PC-9 (cell line): ENCODE measurements at regions not wholly inside any gene's neighbourhood (a gene's known extent, or its start where the extent isn't known, plus 50 kb on each side); places are given as distances from the start of the nearest gene placed in this dataset.

Experiments
- BruUV-seq: library from RNA; stranded (reverse); fragments of 400-500 nt; replicated peaks from 2 replicates; lab custom pipeline; 2021; lab: Mats Ljungman, UMichigan
- CTCF ChIA-PET: fragments of 300-600 bp; sonication (Branson Sonifier 250); formaldehyde crosslinking; loops from one replicate; lab custom pipeline; 2022; ENCODE audit warnings: antibody characterized with exemption; lab: Charles Lee
- POLR2A ChIA-PET: fragments of 300-600 bp; sonication (Branson Sonifier 250); formaldehyde crosslinking; loops from one replicate; lab custom pipeline; 2022; ENCODE audit warnings: antibody characterized with exemption; ENCODE audit not compliant: unreplicated experiment; lab: Charles Lee
- DNase-seq, 2 experiments: peaks; one replicate each; pipeline versions ENCODE4 v3.0.0 to v3.0.0-alpha.2; 2015 to 2022; ENCODE audit warnings: mixed read lengths in 1 of 2
- H2AFZ ChIP-seq: fragments of 200-600 bp; sonication (generic); 2 replicates; pipeline ENCODE4 v1.8.1; 2017; ENCODE audit warnings: antibody characterized with exemption
- H3F3A ChIP-seq: fragments of 200-600 bp; sonication (generic); 2 replicates; pipeline ENCODE4 v1.8.1; 2017; ENCODE audit warnings: antibody characterized with exemption, mild to moderate bottlenecking, low read depth; ENCODE audit not compliant: insufficient read depth
- H3K27ac ChIP-seq: fragments of 200-600 bp; sonication (generic); 2 replicates; pipeline ENCODE4 v1.6.1; 2016; ENCODE audit warnings: mixed run types
- H3K27me3 ChIP-seq: fragments of 200-600 bp; sonication (generic); 2 replicates; pipeline ENCODE4 v1.6.1; 2016; ENCODE audit warnings: low read depth, mixed run types; ENCODE audit not compliant: insufficient read depth
- H3K36me3 ChIP-seq: fragments of 200-600 bp; sonication (generic); 2 replicates; pipeline ENCODE4 v1.6.1; 2016; ENCODE audit warnings: low read depth, mixed run types
- H3K4me1 ChIP-seq: fragments of 200-600 bp; sonication (generic); replicated peaks from 2 replicates; pipeline ENCODE4 v1.6.1; 2016; ENCODE audit warnings: mixed run types; ENCODE audit not compliant: insufficient read depth
- H3K4me2 ChIP-seq: fragments of 200-600 bp; sonication (generic); 2 replicates; pipeline ENCODE4 v1.6.1; 2017; ENCODE audit warnings: mixed run types
- H3K4me3 ChIP-seq: fragments of 200-600 bp; sonication (generic); 2 replicates; pipeline ENCODE4 v1.6.1; 2016; ENCODE audit warnings: mixed run types
- H3K79me2 ChIP-seq: fragments of 200-600 bp; sonication (generic); 2 replicates; pipeline ENCODE4 v1.6.1; 2017; ENCODE audit warnings: low read depth, mixed run types
- H3K9me2 ChIP-seq: fragments of 200-600 bp; sonication (generic); 2 replicates; pipeline ENCODE4 v1.8.1; 2017; ENCODE audit warnings: mild to moderate bottlenecking; ENCODE audit not compliant: insufficient read depth
- H3K9me3 ChIP-seq: fragments of 200-600 bp; sonication (generic); 2 replicates; pipeline ENCODE4 v1.8.1; 2016; ENCODE audit warnings: low read depth; ENCODE audit not compliant: insufficient read depth
- H4K20me1 ChIP-seq: fragments of 200-600 bp; sonication (generic); 2 replicates; pipeline ENCODE4 v1.8.1; 2017; ENCODE audit not compliant: insufficient read depth
- EZH2 ChIP-seq: fragments of 200-600 bp; sonication (generic); IDR thresholded peaks from 2 replicates; pipeline ENCODE4 v1.8.0; 2017; ENCODE audit warnings: antibody characterized with exemption, low read depth
- intact Hi-C: fragments of 100-400 bp; cut with micrococcal nuclease; formaldehyde crosslinking; loops from one replicate; pipeline ENCODE4 v1.10.0; 2022; ENCODE audit not compliant: unreplicated experiment
- TF ChIP-seq, protein P1 (sequence below): fragments of 200-600 bp; sonication (generic); conservative IDR thresholded peaks from 2 replicates; pipeline ENCODE4 v1.6.1; 2017; ENCODE audit warnings: mixed run types, antibody characterized with exemption, mild to moderate bottlenecking, moderate library complexity

GRCh38 chr11:39021539-39021938 is 2423.5 kb upstream of the RAG2 start:
- TF ChIP-seq EZH2, result no peak
- TF ChIP-seq, protein P1, sequence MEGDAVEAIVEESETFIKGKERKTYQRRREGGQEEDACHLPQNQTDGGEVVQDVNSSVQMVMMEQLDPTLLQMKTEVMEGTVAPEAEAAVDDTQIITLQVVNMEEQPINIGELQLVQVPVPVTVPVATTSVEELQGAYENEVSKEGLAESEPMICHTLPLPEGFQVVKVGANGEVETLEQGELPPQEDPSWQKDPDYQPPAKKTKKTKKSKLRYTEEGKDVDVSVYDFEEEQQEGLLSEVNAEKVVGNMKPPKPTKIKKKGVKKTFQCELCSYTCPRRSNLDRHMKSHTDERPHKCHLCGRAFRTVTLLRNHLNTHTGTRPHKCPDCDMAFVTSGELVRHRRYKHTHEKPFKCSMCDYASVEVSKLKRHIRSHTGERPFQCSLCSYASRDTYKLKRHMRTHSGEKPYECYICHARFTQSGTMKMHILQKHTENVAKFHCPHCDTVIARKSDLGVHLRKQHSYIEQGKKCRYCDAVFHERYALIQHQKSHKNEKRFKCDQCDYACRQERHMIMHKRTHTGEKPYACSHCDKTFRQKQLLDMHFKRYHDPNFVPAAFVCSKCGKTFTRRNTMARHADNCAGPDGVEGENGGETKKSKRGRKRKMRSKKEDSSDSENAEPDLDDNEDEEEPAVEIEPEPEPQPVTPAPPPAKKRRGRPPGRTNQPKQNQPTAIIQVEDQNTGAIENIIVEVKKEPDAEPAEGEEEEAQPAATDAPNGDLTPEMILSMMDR, result no peak
- Histone ChIP-seq H3K27ac (no peak overlapping the region), H3K4me1 (no peaks in the 10 kb centered on the region), H3K36me3 (no peaks in the 10 kb centered on the region), H3K27me3 (no peaks in the 10 kb centered on the region), H3K4me2 (no peak overlapping the region), H4K20me1 (no peaks in the 10 kb centered on the region), H2AFZ (no peak overlapping the region), H3F3A (no peaks in the 10 kb centered on the region), H3K79me2 (no peaks in the 10 kb centered on the region), H3K9me2 (no peaks in the 10 kb centered on the region), H3K4me3 (no peak overlapping the region), H3K9me3 (no peaks in the 10 kb centered on the region)
- intact Hi-C loops, result no loop called here
- no peak for DNase-seq
- ChIA-PET POLR2A (no interaction called here), CTCF (no interaction called here)
- no TSS peak for BruUV-seq

DNA sequence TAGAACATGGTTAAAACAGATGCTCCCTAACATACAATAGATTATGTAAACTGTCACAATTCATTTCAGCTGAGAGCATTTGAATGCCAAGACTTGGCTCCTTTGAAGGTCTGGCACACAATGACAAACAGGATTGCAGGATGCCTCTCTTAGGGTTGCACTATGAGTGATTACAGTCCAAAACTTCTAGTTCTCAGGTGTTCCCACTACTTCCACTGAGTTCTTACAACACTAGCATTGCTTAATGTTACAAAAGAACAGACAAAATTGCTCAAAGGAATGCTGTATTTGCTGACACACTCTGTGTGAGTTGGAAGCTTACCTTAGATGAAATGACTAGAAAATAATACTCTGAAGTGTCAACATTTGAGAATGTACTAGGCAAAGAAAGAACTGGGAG is 2413.8 kb upstream of the RAG2 start:
- DNase-seq, result no peak
- intact Hi-C loops, result no loop called here
- Histone ChIP-seq H3K9me2 (no peaks in the 10 kb centered on the region; the same call in 1 of the 2 replicates), H2AFZ (no peak overlapping the region), H3K79me2 (no peaks in the 10 kb centered on the region), H3K4me2 (no peak overlapping the region), H3K27me3 (no peaks in the 10 kb centered on the region), H3K9me3 (no peaks in the 10 kb centered on the region), H3K36me3 (no peaks in the 10 kb centered on the region), H4K20me1 (no peaks in the 10 kb centered on the region), H3F3A (no peaks in the 10 kb centered on the region), H3K4me1 (no peaks in the 10 kb centered on the region), H3K4me3 (no peak overlapping the region), H3K27ac (no peak overlapping the region)
- no peak for TF ChIP-seq EZH2
- TF ChIP-seq, protein P1, result no peak
- ChIA-PET CTCF (no interaction called here), POLR2A (no interaction called here)
- BruUV-seq, result no TSS peak

GRCh38 chr11:38990841-38991240 is 2392.8 kb upstream of the RAG2 start:
- no peaks in the 10 kb centered on the region for H3K9me3 ChIP-seq
- H3K9me2 ChIP-seq, result no peaks in the 10 kb centered on the region
- no peak for DNase-seq
- H3K36me3 ChIP-seq, result no peaks in the 10 kb centered on the region
- intact Hi-C loops, result no loop called here
- ChIA-PET POLR2A (no interaction called here), CTCF (no interaction called here)
- no peak overlapping the region for H3K4me2 ChIP-seq
- TF ChIP-seq, protein P1, result no peak
- TF ChIP-seq EZH2, result no peak
- H3K27me3 ChIP-seq, result no peaks in the 10 kb centered on the region
- no peak overlapping the region for H3K27ac ChIP-seq
- H3K79me2 ChIP-seq, result no peaks in the 10 kb centered on the region
- H3K4me3 ChIP-seq, result no peak overlapping the region
- no peak overlapping the region for H2AFZ ChIP-seq
- no peaks in the 10 kb centered on the region for H4K20me1 ChIP-seq
- H3F3A ChIP-seq, result no peaks in the 10 kb centered on the region
- no TSS peak for BruUV-seq
- no peaks in the 10 kb centered on the region for H3K4me1 ChIP-seq
